SK-N-SH (cell line): ENCODE measurements at regions not wholly inside any gene's neighbourhood (a gene's known extent, or its start where the extent isn't known, plus 50 kb on each side); places are given as distances from the start of the nearest gene placed in this dataset.
A peak's percentile ranks its signal among the peaks of the same experiment; 100 is the strongest.

ENCODE experiments used
- CTCF ChIP-seq: fragments of 200-600 bp; sonication (generic); IDR thresholded peaks from 2 replicates; pipeline ENCODE4 v1.6.1; 2017; ENCODE audit warnings: antibody characterized with exemption, mild to moderate bottlenecking, moderate library complexity
- ELF1 ChIP-seq: IDR thresholded peaks from 2 replicates; pipeline ENCODE4 v1.4.0; 2012
- FOXJ3 ChIP-seq: sonication (generic); formaldehyde crosslinking; IDR thresholded peaks from 2 replicates; pipeline ENCODE4 v1.5.1; 2020; ENCODE audit warnings: mild to moderate bottlenecking, missing genetic modification reagents
- FOXM1 ChIP-seq: IDR thresholded peaks from 2 replicates; pipeline ENCODE4 v1.4.0; 2012; ENCODE audit warnings: low read depth, mild to moderate bottlenecking
- GABPA ChIP-seq: IDR thresholded peaks from 2 replicates; pipeline ENCODE4 v1.4.0; 2012; ENCODE audit warnings: low read depth, mild to moderate bottlenecking
- JUND ChIP-seq: IDR thresholded peaks from 2 replicates; pipeline ENCODE4 v1.4.0; 2012
- MEF2A ChIP-seq: IDR thresholded peaks from 2 replicates; pipeline ENCODE4 v1.4.0; 2012; ENCODE audit warnings: low read depth, borderline replicate concordance
- MXI1 ChIP-seq: IDR thresholded peaks from 2 replicates; pipeline ENCODE4 v1.6.1; 2012; ENCODE audit warnings: mild to moderate bottlenecking, low read depth, low read length, improper control_type of control experiment
- NFIC ChIP-seq: IDR thresholded peaks from 2 replicates; pipeline ENCODE4 v1.4.0; 2012; ENCODE audit warnings: borderline replicate concordance
- RFX5 ChIP-seq: IDR thresholded peaks from 2 replicates; pipeline ENCODE4 v1.6.1; 2012; ENCODE audit warnings: mild to moderate bottlenecking, improper control_type of control experiment, low read length
- RXRA ChIP-seq: IDR thresholded peaks from 2 replicates; pipeline ENCODE4 v1.4.0; 2012; ENCODE audit warnings: low read depth, mild to moderate bottlenecking, borderline replicate concordance
- SMC3 ChIP-seq: IDR thresholded peaks from 2 replicates; pipeline ENCODE4 v1.6.1; 2012; ENCODE audit warnings: low read depth, low read length, improper control_type of control experiment
- TAF1 ChIP-seq: IDR thresholded peaks from 2 replicates; pipeline ENCODE4 v1.6.1; 2012; ENCODE audit warnings: low read depth, mild to moderate bottlenecking, low read length, moderate library complexity, borderline replicate concordance
- TEAD4 ChIP-seq: IDR thresholded peaks from 2 replicates; pipeline ENCODE4 v1.4.0; 2012; ENCODE audit warnings: mild to moderate bottlenecking, borderline replicate concordance; ENCODE audit not compliant: insufficient read depth
- USF1 ChIP-seq: IDR thresholded peaks from 2 replicates; pipeline ENCODE4 v1.4.0; 2012; ENCODE audit warnings: low read depth, borderline replicate concordance
- TF ChIP-seq, protein P1 (sequence below): fragments of 150-350 bp; IDR thresholded peaks from 2 replicates; pipeline ENCODE4 v1.6.1; 2017; ENCODE audit warnings: antibody characterized with exemption, low read length, low read depth, borderline replicate concordance
- TF ChIP-seq, protein P2 (sequence below): IDR thresholded peaks from 2 replicates; pipeline ENCODE4 v1.6.1; 2012; ENCODE audit warnings: mild to moderate bottlenecking, low read depth, low read length, moderate library complexity
- TF ChIP-seq, protein P3 (sequence below): fragments of 150-350 bp; IDR thresholded peaks from 2 replicates; pipeline ENCODE4 v1.6.1; 2016; ENCODE audit warnings: mild to moderate bottlenecking, low read depth, low read length
- TF ChIP-seq, protein P4 (sequence below): IDR thresholded peaks from 2 replicates; pipeline ENCODE4 v1.4.0; 2012; ENCODE audit warnings: low read depth

DNA sequence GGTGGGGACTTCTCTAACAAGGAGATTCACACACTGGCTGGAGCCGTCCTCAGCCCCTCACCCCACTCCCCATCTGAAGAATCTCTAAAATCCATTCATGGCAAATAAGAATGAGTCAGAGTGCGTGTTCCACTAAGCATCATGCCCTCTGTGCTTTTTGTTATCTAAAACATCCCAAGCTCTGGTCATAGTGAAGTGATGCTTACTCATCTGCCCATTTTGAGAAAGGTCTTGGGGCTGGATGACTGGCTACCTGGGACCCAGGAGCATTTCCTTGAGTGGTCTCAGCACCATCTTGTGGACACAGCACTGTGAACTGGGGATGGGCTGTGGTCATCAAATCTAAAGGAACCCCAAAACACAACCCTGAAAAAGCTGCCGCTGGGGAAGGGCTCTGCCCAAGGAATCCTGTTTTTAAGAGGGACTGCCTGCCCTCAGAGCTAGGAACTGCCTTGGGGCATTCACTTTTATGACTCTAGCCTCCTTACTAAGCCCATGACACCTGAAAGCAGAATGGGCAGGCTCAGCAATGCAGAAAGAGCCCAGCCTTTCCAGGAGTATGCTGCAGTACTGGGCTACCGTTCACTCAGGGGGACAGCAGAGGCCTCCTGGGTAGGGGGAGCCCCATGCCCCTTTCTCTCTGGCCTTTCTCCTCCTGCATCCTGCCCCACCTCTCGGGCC lies 53.5 kb downstream of the ZBTB38 start (continued):
- TF ChIP-seq TEAD4 (no peak), JUND (peak; percentile 74), MXI1 (no peak), FOXM1 (no peak), ELF1 (no peak), USF1 (no peak), SMC3 (no peak), CTCF (peak; percentile 16; the same call in 1 of the 2 replicates), FOXJ3 (CRISPR knock-in tag) (no peak), NFIC (no peak), TAF1 (no peak), MEF2A (no peak), RFX5 (no peak), GABPA (no peak), RXRA (no peak)
- TF ChIP-seq, protein P1, sequence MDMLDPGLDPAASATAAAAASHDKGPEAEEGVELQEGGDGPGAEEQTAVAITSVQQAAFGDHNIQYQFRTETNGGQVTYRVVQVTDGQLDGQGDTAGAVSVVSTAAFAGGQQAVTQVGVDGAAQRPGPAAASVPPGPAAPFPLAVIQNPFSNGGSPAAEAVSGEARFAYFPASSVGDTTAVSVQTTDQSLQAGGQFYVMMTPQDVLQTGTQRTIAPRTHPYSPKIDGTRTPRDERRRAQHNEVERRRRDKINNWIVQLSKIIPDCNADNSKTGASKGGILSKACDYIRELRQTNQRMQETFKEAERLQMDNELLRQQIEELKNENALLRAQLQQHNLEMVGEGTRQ, result no peak
- TF ChIP-seq, protein P2, sequence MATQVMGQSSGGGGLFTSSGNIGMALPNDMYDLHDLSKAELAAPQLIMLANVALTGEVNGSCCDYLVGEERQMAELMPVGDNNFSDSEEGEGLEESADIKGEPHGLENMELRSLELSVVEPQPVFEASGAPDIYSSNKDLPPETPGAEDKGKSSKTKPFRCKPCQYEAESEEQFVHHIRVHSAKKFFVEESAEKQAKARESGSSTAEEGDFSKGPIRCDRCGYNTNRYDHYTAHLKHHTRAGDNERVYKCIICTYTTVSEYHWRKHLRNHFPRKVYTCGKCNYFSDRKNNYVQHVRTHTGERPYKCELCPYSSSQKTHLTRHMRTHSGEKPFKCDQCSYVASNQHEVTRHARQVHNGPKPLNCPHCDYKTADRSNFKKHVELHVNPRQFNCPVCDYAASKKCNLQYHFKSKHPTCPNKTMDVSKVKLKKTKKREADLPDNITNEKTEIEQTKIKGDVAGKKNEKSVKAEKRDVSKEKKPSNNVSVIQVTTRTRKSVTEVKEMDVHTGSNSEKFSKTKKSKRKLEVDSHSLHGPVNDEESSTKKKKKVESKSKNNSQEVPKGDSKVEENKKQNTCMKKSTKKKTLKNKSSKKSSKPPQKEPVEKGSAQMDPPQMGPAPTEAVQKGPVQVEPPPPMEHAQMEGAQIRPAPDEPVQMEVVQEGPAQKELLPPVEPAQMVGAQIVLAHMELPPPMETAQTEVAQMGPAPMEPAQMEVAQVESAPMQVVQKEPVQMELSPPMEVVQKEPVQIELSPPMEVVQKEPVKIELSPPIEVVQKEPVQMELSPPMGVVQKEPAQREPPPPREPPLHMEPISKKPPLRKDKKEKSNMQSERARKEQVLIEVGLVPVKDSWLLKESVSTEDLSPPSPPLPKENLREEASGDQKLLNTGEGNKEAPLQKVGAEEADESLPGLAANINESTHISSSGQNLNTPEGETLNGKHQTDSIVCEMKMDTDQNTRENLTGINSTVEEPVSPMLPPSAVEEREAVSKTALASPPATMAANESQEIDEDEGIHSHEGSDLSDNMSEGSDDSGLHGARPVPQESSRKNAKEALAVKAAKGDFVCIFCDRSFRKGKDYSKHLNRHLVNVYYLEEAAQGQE, result no peak
- TF ChIP-seq, protein P3, sequence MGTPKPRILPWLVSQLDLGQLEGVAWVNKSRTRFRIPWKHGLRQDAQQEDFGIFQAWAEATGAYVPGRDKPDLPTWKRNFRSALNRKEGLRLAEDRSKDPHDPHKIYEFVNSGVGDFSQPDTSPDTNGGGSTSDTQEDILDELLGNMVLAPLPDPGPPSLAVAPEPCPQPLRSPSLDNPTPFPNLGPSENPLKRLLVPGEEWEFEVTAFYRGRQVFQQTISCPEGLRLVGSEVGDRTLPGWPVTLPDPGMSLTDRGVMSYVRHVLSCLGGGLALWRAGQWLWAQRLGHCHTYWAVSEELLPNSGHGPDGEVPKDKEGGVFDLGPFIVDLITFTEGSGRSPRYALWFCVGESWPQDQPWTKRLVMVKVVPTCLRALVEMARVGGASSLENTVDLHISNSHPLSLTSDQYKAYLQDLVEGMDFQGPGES, result no peak
- TF ChIP-seq, protein P4, sequence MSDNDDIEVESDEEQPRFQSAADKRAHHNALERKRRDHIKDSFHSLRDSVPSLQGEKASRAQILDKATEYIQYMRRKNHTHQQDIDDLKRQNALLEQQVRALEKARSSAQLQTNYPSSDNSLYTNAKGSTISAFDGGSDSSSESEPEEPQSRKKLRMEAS, result peak; percentile 37; the same call in 1 of the 2 replicates
